ENCODE measurements at regions not wholly inside any gene's neighbourhood (a gene's known extent, or its start where the extent isn't known, plus 50 kb on each side); places are given as distances from the start of the nearest gene placed in this dataset.

- no peak overlapping the region for H3K4me2 ChIP-seq (ENCODE audit: control insufficient read depth, extremely low read depth, insufficient read depth, low read depth, low read length)
- H3K79me2 ChIP-seq (ENCODE audit: control insufficient read depth, insufficient read depth, low read length): no peaks in the 10 kb centered on the region
- H4K20me1 ChIP-seq (ENCODE audit: control insufficient read depth, extremely low read depth, insufficient read depth, low read length): no peaks in the 10 kb centered on the region
- H3K9me3 ChIP-seq (ENCODE audit: control insufficient read depth, low read depth, low read length): no peaks in the 10 kb centered on the region
- no peak for DNase-seq (ENCODE audit: low read depth, low spot score)
- H3K9ac ChIP-seq (ENCODE audit: control insufficient read depth, extremely low read depth, insufficient read depth, low read length): no peak overlapping the region
- H3K4me3 ChIP-seq (ENCODE audit: control insufficient read depth in 2 of 3, extremely low read depth in 1 of 3, insufficient read depth in 2 of 3, low read depth in 1 of 3, low read length in 3 of 3): no peak overlapping the region
- H2AFZ ChIP-seq (ENCODE audit: control insufficient read depth, low read length): no peak overlapping the region
- no peak for TF ChIP-seq CTCF (optimal IDR thresholded peaks at IDR 0.05 in 1 of 3, IDR thresholded peaks at IDR 0.05 in 1 of 3, conservative IDR thresholded peaks at IDR 0.05 in 1 of 3; ENCODE audit: extremely low read depth in 1 of 3, insufficient read depth in 2 of 3, low read length in 3 of 3)
- TF ChIP-seq EZH2 (IDR thresholded peaks at IDR 0.05; ENCODE audit: low read length): no peak
- H3K27ac ChIP-seq (ENCODE audit: control insufficient read depth, insufficient read depth, low read length): no peak overlapping the region
- no peaks in the 10 kb centered on the region for H3K27me3 ChIP-seq (ENCODE audit: control insufficient read depth, extremely low read depth, insufficient read depth, low read length)
- dilution Hi-C loops (cut with MboI; ENCODE audit: extremely low pct_ligation_motif_present, low sequenced_read_pairs): no loop called here
- FAIRE-seq: no peak
- H3K4me1 ChIP-seq (ENCODE audit: control insufficient read depth, extremely low read depth, insufficient read depth, low read length): no peaks in the 10 kb centered on the region
- no peaks in the 10 kb centered on the region for H3K36me3 ChIP-seq (ENCODE audit: control insufficient read depth in 2 of 2, extremely low read depth in 1 of 2, insufficient read depth in 2 of 2, low read length in 2 of 2)
- no peaks in the 10 kb centered on the region for H3K9me1 ChIP-seq (ENCODE audit: control insufficient read depth, extremely low read depth, insufficient read depth, low read length)
Measured at GRCh38 chr10:106320078-106320477, 844.4 kb downstream of the SORCS1 start.

- Histone ChIP-seq H3K9me1 (ENCODE audit: control insufficient read depth, extremely low read depth, insufficient read depth, low read length) (no peaks in the 10 kb centered on the region), H3K79me2 (ENCODE audit: control insufficient read depth, insufficient read depth, low read length) (no peaks in the 10 kb centered on the region), H3K9me3 (ENCODE audit: control insufficient read depth, low read depth, low read length) (no peaks in the 10 kb centered on the region), H3K27me3 (ENCODE audit: control insufficient read depth, extremely low read depth, insufficient read depth, low read length) (no peaks in the 10 kb centered on the region), H3K27ac (ENCODE audit: control insufficient read depth, insufficient read depth, low read length) (no peak overlapping the region), H3K9ac (ENCODE audit: control insufficient read depth, extremely low read depth, insufficient read depth, low read length) (no peak overlapping the region), H2AFZ (ENCODE audit: control insufficient read depth, low read length) (no peak overlapping the region), H3K4me1 (ENCODE audit: control insufficient read depth, extremely low read depth, insufficient read depth, low read length) (no peaks in the 10 kb centered on the region), H3K36me3 (ENCODE audit: control insufficient read depth in 2 of 2, extremely low read depth in 1 of 2, insufficient read depth in 2 of 2, low read length in 2 of 2) (no peaks in the 10 kb centered on the region), H4K20me1 (ENCODE audit: control insufficient read depth, extremely low read depth, insufficient read depth, low read length) (no peaks in the 10 kb centered on the region), H3K4me3 (ENCODE audit: control insufficient read depth in 2 of 3, extremely low read depth in 1 of 3, insufficient read depth in 2 of 3, low read depth in 1 of 3, low read length in 3 of 3) (no peak overlapping the region), H3K4me2 (ENCODE audit: control insufficient read depth, extremely low read depth, insufficient read depth, low read depth, low read length) (no peak overlapping the region)
- no peak for DNase-seq (ENCODE audit: low read depth, low spot score)
- TF ChIP-seq CTCF (optimal IDR thresholded peaks at IDR 0.05 in 1 of 3, IDR thresholded peaks at IDR 0.05 in 1 of 3, conservative IDR thresholded peaks at IDR 0.05 in 1 of 3; ENCODE audit: extremely low read depth in 1 of 3, insufficient read depth in 2 of 3, low read length in 3 of 3) (no peak), EZH2 (IDR thresholded peaks at IDR 0.05; ENCODE audit: low read length) (no peak)
- FAIRE-seq: no peak
- dilution Hi-C loops (cut with MboI; ENCODE audit: extremely low pct_ligation_motif_present, low sequenced_read_pairs): no loop called here
Measured at GRCh38 chr10:106317554-106317953, 847.0 kb downstream of the SORCS1 start.

Data from keratinocyte (primary cell).